Mesendoderm (in vitro differentiated cells): ENCODE measurements at regions not wholly inside any gene's neighbourhood (a gene's known extent, or its start where the extent isn't known, plus 50 kb on each side); places are given as distances from the start of the nearest gene placed in this dataset.

Experiments
- DNase-seq: peaks from one replicate; pipeline ENCODE4 v3.0.0; 2013
- H2AK5ac ChIP-seq: 2 replicates; pipeline ENCODE4 v1.6.1; 2013; ENCODE audit warnings: low read length, inconsistent platforms
- H2BK120ac ChIP-seq: 2 replicates; pipeline ENCODE4 v1.6.1; 2013; ENCODE audit warnings: low read depth, mild to moderate bottlenecking, low read length, moderate library complexity, mixed read lengths
- H2BK15ac ChIP-seq: replicated peaks from 2 replicates; pipeline ENCODE4 v1.6.1; 2013; ENCODE audit warnings: low read depth, mild to moderate bottlenecking, moderate library complexity
- H2BK5ac ChIP-seq: 2 replicates; pipeline ENCODE4 v1.6.1; 2013; ENCODE audit warnings: low read length, inconsistent platforms
- H3K18ac ChIP-seq: 2 replicates; pipeline ENCODE4 v1.6.1; 2013; ENCODE audit warnings: mild to moderate bottlenecking, low read length, mixed read lengths
- H3K23ac ChIP-seq: one replicate; pipeline ENCODE4 v1.6.1; 2013; ENCODE audit warnings: low read length
- H3K27ac ChIP-seq: 2 replicates; pipeline ENCODE4 v1.5.1; 2013; ENCODE audit warnings: low read depth, mild to moderate bottlenecking, inconsistent platforms, low read length, moderate library complexity
- H3K27me3 ChIP-seq: 2 replicates; pipeline ENCODE4 v1.6.1; 2013; ENCODE audit warnings: low read length, control low read depth, mild to moderate bottlenecking, inconsistent platforms; ENCODE audit not compliant: insufficient read depth, poor library complexity
- H3K36me3 ChIP-seq: 2 replicates; pipeline ENCODE4 v1.6.1; 2013; ENCODE audit warnings: low read length, inconsistent platforms; ENCODE audit not compliant: control insufficient read depth, insufficient read depth
- H3K4ac ChIP-seq: one replicate; pipeline ENCODE4 v1.6.1; 2013; ENCODE audit warnings: low read depth, mild to moderate bottlenecking, low read length, moderate library complexity
- H3K4me1 ChIP-seq: 2 replicates; pipeline ENCODE4 v1.6.1; 2013; ENCODE audit warnings: low read depth, low read length, inconsistent platforms; ENCODE audit not compliant: control insufficient read depth
- H3K4me2 ChIP-seq: 2 replicates; pipeline ENCODE4 v1.6.1; 2013; ENCODE audit warnings: low read length
- H3K4me3 ChIP-seq: 2 replicates; pipeline ENCODE4 v1.5.1; 2013; ENCODE audit warnings: mild to moderate bottlenecking, low read length
- H3K56ac ChIP-seq: one replicate; pipeline ENCODE4 v1.6.1; 2013; ENCODE audit warnings: low read length
- H3K79me1 ChIP-seq: 2 replicates; pipeline ENCODE4 v1.6.1; 2013; ENCODE audit warnings: low read length, inconsistent platforms
- H3K79me2 ChIP-seq: 2 replicates; pipeline ENCODE4 v1.6.1; 2013; ENCODE audit warnings: mild to moderate bottlenecking, low read length; ENCODE audit not compliant: control insufficient read depth, insufficient read depth
- H3K9ac ChIP-seq: 2 replicates; pipeline ENCODE4 v1.6.1; 2013; ENCODE audit warnings: low read length, inconsistent platforms
- H4K5ac ChIP-seq: one replicate; pipeline ENCODE4 v1.6.1; 2013; ENCODE audit warnings: low read length
- H4K8ac ChIP-seq: one replicate; pipeline ENCODE4 v1.6.1; 2013; ENCODE audit warnings: low read depth, mild to moderate bottlenecking, control low read depth, low read length, moderate library complexity
- WGBS: extraction: QIAGEN DNeasy Blood & Tissue Kit; methylation state at CpG from one replicate; pipeline ENCODE4 v1.1.7; 2013; ENCODE audit warnings: low lambda C conversion rate, missing lambda C conversion rate; ENCODE audit not compliant: insufficient coverage; ENCODE audit errors: extremely low coverage; 5-methylcytosine and 5-hydroxymethylcytosine counted together

DNA sequence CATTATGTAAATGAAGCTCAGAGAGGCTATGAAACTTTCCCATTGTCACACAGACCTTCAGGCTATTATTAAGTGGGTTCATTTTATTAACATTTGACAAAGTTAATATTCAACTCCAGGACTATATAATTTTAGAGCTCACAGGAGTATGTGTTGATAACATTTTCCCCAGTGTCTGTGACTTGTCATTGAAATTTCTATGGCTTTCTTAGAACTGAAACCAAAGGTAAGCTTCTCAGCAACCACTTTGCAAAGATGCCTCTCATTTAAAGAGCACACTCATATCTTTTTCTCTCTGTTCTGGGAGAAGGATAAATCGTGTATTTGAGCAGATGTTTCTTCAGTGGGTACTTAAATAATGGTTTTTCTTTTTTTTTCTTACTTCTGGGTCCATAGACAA, 61.8 kb upstream of the LHCGR start:
- Histone ChIP-seq H3K4ac (no peak overlapping the region), H3K18ac (no peak overlapping the region), H3K4me2 (no peak overlapping the region), H3K9ac (no peak overlapping the region), H3K23ac (no peak overlapping the region), H2BK5ac (no peak overlapping the region), H3K56ac (no peak overlapping the region), H2AK5ac (no peak overlapping the region), H3K79me2 (no peaks in the 10 kb centered on the region), H4K8ac (no peak overlapping the region), H4K5ac (no peak overlapping the region), H3K4me1 (no peaks in the 10 kb centered on the region), H2BK120ac (no peak overlapping the region), H3K79me1 (no peaks in the 10 kb centered on the region), H3K27ac (no peak overlapping the region), H2BK15ac (no peak overlapping the region), H3K27me3 (no peaks in the 10 kb centered on the region), H3K4me3 (no peak overlapping the region), H3K36me3 (no peaks in the 10 kb centered on the region)
- no peak for DNase-seq
- WGBS = no CpG with 5 or more reads among the region's 1 CpG

DNA sequence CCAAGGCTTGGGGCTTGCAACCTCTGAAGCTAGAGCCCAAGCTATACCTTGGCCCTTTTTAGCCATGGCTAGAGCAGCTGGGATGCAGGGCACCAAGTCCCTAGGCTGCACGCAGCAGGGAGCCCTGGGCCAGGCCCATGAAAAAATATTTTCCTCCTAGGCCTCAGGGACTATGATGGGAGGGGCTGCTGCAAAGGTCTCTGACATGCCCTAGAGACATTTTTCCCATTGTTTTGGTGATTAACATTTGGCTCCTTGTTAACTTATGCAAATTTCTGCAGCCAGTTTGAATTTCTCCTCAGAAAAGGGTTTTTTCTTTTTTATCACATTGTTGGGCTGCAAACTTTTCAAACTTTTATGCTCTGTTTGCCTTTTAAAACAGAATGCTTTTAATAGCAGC, 56.9 kb upstream of the LHCGR start:
- H3K27me3 ChIP-seq = no peaks in the 10 kb centered on the region
- DNase-seq = peak; percentile 65
- H4K8ac ChIP-seq = no peak overlapping the region
- H2BK5ac ChIP-seq = no peak overlapping the region
- H4K5ac ChIP-seq = no peak overlapping the region
- no peaks in the 10 kb centered on the region for H3K36me3 ChIP-seq
- no CpG with 5 or more reads among the region's 1 CpG for WGBS
- no peak overlapping the region for H3K4ac ChIP-seq
- H3K79me2 ChIP-seq = no peaks in the 10 kb centered on the region
- H3K56ac ChIP-seq = no peak overlapping the region
- no peak overlapping the region for H3K27ac ChIP-seq
- H3K23ac ChIP-seq = no peak overlapping the region
- H3K9ac ChIP-seq = no peak overlapping the region
- H3K4me2 ChIP-seq = no peak overlapping the region
- H3K79me1 ChIP-seq = no peaks in the 10 kb centered on the region
- no peak overlapping the region for H2AK5ac ChIP-seq
- H3K4me3 ChIP-seq = no peak overlapping the region
- no peaks in the 10 kb centered on the region for H3K4me1 ChIP-seq
- no peak overlapping the region for H2BK15ac ChIP-seq
- H2BK120ac ChIP-seq = no peak overlapping the region
- no peak overlapping the region for H3K18ac ChIP-seq

DNA sequence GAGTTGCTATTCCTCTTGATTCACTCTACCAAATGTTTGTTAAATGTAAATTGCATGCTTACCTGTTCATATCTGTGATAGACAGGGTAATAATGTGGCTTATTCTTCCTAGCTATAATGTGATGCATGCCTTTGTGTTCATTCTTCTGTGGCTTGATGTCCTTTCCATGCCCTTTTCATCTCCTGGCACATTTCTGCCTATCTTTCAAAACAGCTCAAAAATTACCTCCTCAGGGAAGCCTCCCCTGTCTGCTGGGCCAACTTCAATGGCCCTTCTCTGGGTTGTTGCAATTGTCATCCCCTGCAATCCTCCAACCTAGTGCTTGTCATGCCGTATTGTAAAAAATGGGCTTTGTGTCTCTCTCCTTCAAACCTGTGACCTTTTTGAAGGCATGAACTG, 52.8 kb upstream of the LHCGR start:
- H2BK5ac ChIP-seq = no peak overlapping the region
- H3K27me3 ChIP-seq = no peaks in the 10 kb centered on the region
- no peak overlapping the region for H3K18ac ChIP-seq
- H3K27ac ChIP-seq = no peak overlapping the region
- H2AK5ac ChIP-seq = no peak overlapping the region
- H4K5ac ChIP-seq = no peak overlapping the region
- no peaks in the 10 kb centered on the region for H3K79me2 ChIP-seq
- no peak overlapping the region for H2BK120ac ChIP-seq
- no peak overlapping the region for H3K4ac ChIP-seq
- no peak for DNase-seq
- H3K56ac ChIP-seq = no peak overlapping the region
- H3K4me2 ChIP-seq = no peak overlapping the region
- no peak overlapping the region for H3K23ac ChIP-seq
- H3K4me3 ChIP-seq = no peak overlapping the region
- H3K4me1 ChIP-seq = no peaks in the 10 kb centered on the region
- no CpG with 5 or more reads among the region's 1 CpG for WGBS
- no peak overlapping the region for H3K9ac ChIP-seq
- no peak overlapping the region for H4K8ac ChIP-seq
- H2BK15ac ChIP-seq = no peak overlapping the region
- H3K36me3 ChIP-seq = no peaks in the 10 kb centered on the region
- H3K79me1 ChIP-seq = no peaks in the 10 kb centered on the region
